Adrenal gland (tissue), 5 donors: ENCODE measurements at regions not wholly inside any gene's neighbourhood (a gene's known extent, or its start where the extent isn't known, plus 50 kb on each side); places are given as distances from the start of the nearest gene placed in this dataset.

Experiments
- CTCF ChIP-seq, 6 experiments: fragments of 450-650 bp in 4 of 6; fragments of 200-600 bp in 2 of 6; sonication (generic) in 1 of 6; IDR thresholded peaks; 1 replicate in 5 of 6; 2 replicates in 1 of 6; pipeline versions ENCODE4 v1.5.1 to v1.8.0; 2016 to 2021; ENCODE audit warnings: antibody characterized with exemption in 6 of 6, mild to moderate bottlenecking in 2 of 6, moderate library complexity in 1 of 6
- POLR2A ChIP-seq, 2 donors: fragments of 450-650 bp; IDR thresholded peaks; one replicate each; pipeline ENCODE4 v1.6.1; 2017; ENCODE audit warnings: antibody characterized with exemption in 2 of 2, mild to moderate bottlenecking in 2 of 2, moderate library complexity in 1 of 2
- donor health status: DM: no; HTN: no; CAD: no.

GRCh38 chr10:36194276-36194675 lies 552.2 kb upstream of the FZD8 start:
- TF ChIP-seq CTCF (IDR thresholded peaks at IDR 0.05) (no peak), POLR2A (IDR thresholded peaks at IDR 0.05) (no peak)
